DND-41 (cell line): ENCODE measurements at regions not wholly inside any gene's neighbourhood (a gene's known extent, or its start where the extent isn't known, plus 50 kb on each side); places are given as distances from the start of the nearest gene placed in this dataset.

ENCODE experiments used
- CTCF ChIP-seq: IDR thresholded peaks from 2 replicates; pipeline ENCODE4 v1.5.1; 2012; ENCODE audit warnings: borderline replicate concordance, low read length, moderate library complexity, mild to moderate bottlenecking; ENCODE audit not compliant: poor library complexity, severe bottlenecking; ENCODE audit errors: extremely low read depth
- EZH2 ChIP-seq: IDR thresholded peaks from 3 replicates; pipeline ENCODE4 v1.6.1; 2012; ENCODE audit warnings: borderline replicate concordance, low read depth, mild to moderate bottlenecking, moderate library complexity, low read length, inconsistent platforms; ENCODE audit not compliant: severe bottlenecking

- TF ChIP-seq EZH2 (no peak), CTCF (no peak)
Observed at GRCh38 chr1:30491831-30492230, 231.6 kb downstream of the MATN1 start.
